NT2/D1 (cell line): ENCODE measurements at regions not wholly inside any gene's neighbourhood (a gene's known extent, or its start where the extent isn't known, plus 50 kb on each side); places are given as distances from the start of the nearest gene placed in this dataset.

Experiments
- YY1 ChIP-seq: IDR thresholded peaks from 2 replicates; pipeline ENCODE4 v1.6.1; 2011; ENCODE audit not compliant: insufficient read length, insufficient read depth
- ZNF274 ChIP-seq: IDR thresholded peaks from 2 replicates; pipeline ENCODE4 v1.6.1; 2011; ENCODE audit warnings: mild to moderate bottlenecking, low read depth, low read length

DNA sequence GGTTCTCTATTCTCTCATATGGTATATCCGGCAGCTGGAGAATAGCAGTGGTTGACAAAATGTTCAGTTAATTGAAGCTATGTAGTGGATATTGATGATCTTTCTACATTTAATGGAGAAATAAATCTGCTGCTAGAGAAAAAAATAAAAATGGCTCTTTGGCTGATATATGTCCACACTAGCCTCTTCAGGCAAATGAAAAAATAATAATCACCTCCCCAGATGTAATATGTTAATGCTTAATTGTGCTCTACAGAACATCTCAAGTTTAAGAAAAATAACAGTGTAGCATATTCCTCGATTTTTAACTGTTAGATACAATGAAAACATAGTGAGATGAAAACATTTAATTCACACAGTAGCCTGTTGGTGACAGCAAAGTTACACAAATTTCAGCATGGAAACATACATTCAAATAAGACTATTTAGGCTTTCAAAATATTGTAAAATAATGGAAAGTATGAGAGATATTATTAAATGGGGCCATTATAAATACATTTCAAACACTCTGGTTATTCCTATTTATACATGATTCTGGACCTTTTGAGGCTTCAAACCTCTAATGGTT lies 543.0 kb downstream of the MAT2B start:
- TF ChIP-seq YY1 (no peak), ZNF274 (no peak)
